ENCODE measurements at regions not wholly inside any gene's neighbourhood (a gene's known extent, or its start where the extent isn't known, plus 50 kb on each side); places are given as distances from the start of the nearest gene placed in this dataset.
"Not testable (repeated sequence)": the region's sequence is repeated elsewhere in the genome, so short reads cannot be mapped to it uniquely, and the experiment has no call there.

- Histone ChIP-seq H3K36me3 (ENCODE audit: insufficient read depth) (no peaks in the 10 kb centered on the region), H3K27ac (ENCODE audit: low read depth) (no peak overlapping the region), H3K79me2 (replicated peaks; ENCODE audit: insufficient read depth) (no peaks in the 10 kb centered on the region), H3K4me2 (no peak overlapping the region), H3K4me3 (no peak overlapping the region), H2AFZ (no peak overlapping the region), H3K27me3 (ENCODE audit: insufficient read depth) (no peaks in the 10 kb centered on the region), H3K4me1 (ENCODE audit: insufficient read depth) (peaks cover 3% of the 10 kb centered on the region; the same call in 1 of the 2 replicates), H3K9me2 (ENCODE audit: insufficient read depth) (0 out of 2 replicates have a peak, but pooled peaks cover 9% of the 10 kb centered on the region), H3F3A (replicated peaks; ENCODE audit: low read depth) (no peaks in the 10 kb centered on the region), H4K20me1 (replicated peaks; ENCODE audit: insufficient read depth) (no peaks in the 10 kb centered on the region)
- ATAC-seq, result no peak
- Mint-ChIP-seq H3K27me3 (ENCODE audit: insufficient read depth, low read depth, poor library complexity) (peaks cover 3% of the 10 kb centered on the region), H3K9me3 (peaks cover 16% of the 10 kb centered on the region), H3K4me3 (no peak overlapping the region), H3K27ac (no peak overlapping the region), H3K4me1 (peaks cover under 1% of the 10 kb centered on the region; the same call in 2 of the 3 replicates), H3K36me3 (ENCODE audit: low read depth) (peaks cover 10% of the 10 kb centered on the region; the same call in 2 of the 3 replicates)
- no peak for DNase-seq (ENCODE audit: low spot score)
- TF ChIP-seq STAT1 (IDR thresholded peaks at IDR 0.05; ENCODE audit: unreplicated experiment) (no peak), POLR2AphosphoS5 (IDR thresholded peaks at IDR 0.05; ENCODE audit: low read depth) (no peak), NANOG (IDR thresholded peaks at IDR 0.05; ENCODE audit: borderline replicate concordance) (no peak), CTCF (conservative IDR thresholded peaks at IDR 0.05; ENCODE audit: low read depth in 2 of 2) (no peak), JUNB (IDR thresholded peaks at IDR 0.05; ENCODE audit: unreplicated experiment) (no peak), ZNF331 (CRISPR knock-in tag; IDR thresholded peaks at IDR 0.05; ENCODE audit: low read depth) (no peak)
These were observed 91.8 kb downstream of the BAMBI start for GRCh38 chr10:28769091-28769604.

GRCh38 chr10:28771580-28772090, 94.3 kb downstream of the BAMBI start:
- not testable (repeated sequence) for H3K79me2 ChIP-seq (replicated peaks; ENCODE audit: insufficient read depth); H3K27ac ChIP-seq (ENCODE audit: low read depth); H3K4me1 Mint-ChIP-seq; H3K27me3 Mint-ChIP-seq (ENCODE audit: insufficient read depth, low read depth, poor library complexity); H3K4me3 ChIP-seq; H3K36me3 Mint-ChIP-seq (ENCODE audit: low read depth); DNase-seq (ENCODE audit: low spot score); H3K4me2 ChIP-seq; ATAC-seq; H2AFZ ChIP-seq; H3K9me2 ChIP-seq (ENCODE audit: insufficient read depth); H4K20me1 ChIP-seq (replicated peaks; ENCODE audit: insufficient read depth); H3K36me3 ChIP-seq (ENCODE audit: insufficient read depth); H3K4me3 Mint-ChIP-seq; H3K4me1 ChIP-seq (ENCODE audit: insufficient read depth); H3K27ac Mint-ChIP-seq; H3F3A ChIP-seq (replicated peaks; ENCODE audit: low read depth); H3K27me3 ChIP-seq (ENCODE audit: insufficient read depth)
- H3K9me3 Mint-ChIP-seq, result peaks cover 16% of the 10 kb centered on the region

GRCh38 chr10:28774051-28774995, 97.0 kb downstream of the BAMBI start:
- no peak for ATAC-seq
- Histone ChIP-seq H4K20me1 (replicated peaks; ENCODE audit: insufficient read depth) (no peaks in the 10 kb centered on the region), H3K9me2 (ENCODE audit: insufficient read depth) (no peaks in the 10 kb centered on the region), H3K27me3 (ENCODE audit: insufficient read depth) (no peaks in the 10 kb centered on the region), H3K4me2 (no peak overlapping the region), H3K36me3 (ENCODE audit: insufficient read depth) (no peaks in the 10 kb centered on the region), H3K4me1 (ENCODE audit: insufficient read depth) (no peaks in the 10 kb centered on the region), H3K4me3 (no peak overlapping the region), H2AFZ (no peak overlapping the region), H3K27ac (ENCODE audit: low read depth) (no peak overlapping the region), H3K79me2 (replicated peaks; ENCODE audit: insufficient read depth) (no peaks in the 10 kb centered on the region), H3F3A (replicated peaks; ENCODE audit: low read depth) (no peaks in the 10 kb centered on the region)
- H3K27ac Mint-ChIP-seq, result no peak overlapping the region
- no peak overlapping the region for H3K4me3 Mint-ChIP-seq
- peaks cover 10% of the 10 kb centered on the region; the same call in 2 of the 3 replicates for H3K36me3 Mint-ChIP-seq (ENCODE audit: low read depth)
- peaks cover 16% of the 10 kb centered on the region for H3K9me3 Mint-ChIP-seq
- TF ChIP-seq CTCF (conservative IDR thresholded peaks at IDR 0.05; ENCODE audit: low read depth in 2 of 2), result no peak
- no peak for TF ChIP-seq EZH2phosphoT487 (IDR thresholded peaks at IDR 0.05; ENCODE audit: unreplicated experiment)
- no peak for TF ChIP-seq EZH2 (IDR thresholded peaks at IDR 0.05; ENCODE audit: low read depth, unreplicated experiment)
- no peak for TF ChIP-seq NANOG (IDR thresholded peaks at IDR 0.05; ENCODE audit: borderline replicate concordance)
- TF ChIP-seq STAT1 (IDR thresholded peaks at IDR 0.05; ENCODE audit: unreplicated experiment), result no peak
- TF ChIP-seq ZNF331 (CRISPR knock-in tag; IDR thresholded peaks at IDR 0.05; ENCODE audit: low read depth), result no peak
- TF ChIP-seq CREB1 (CRISPR knock-in tag; IDR thresholded peaks at IDR 0.05; ENCODE audit: low read depth), result no peak
- TF ChIP-seq JUNB (IDR thresholded peaks at IDR 0.05; ENCODE audit: unreplicated experiment), result no peak
- no peak for TF ChIP-seq ZNF114 (CRISPR knock-in tag; IDR thresholded peaks at IDR 0.05)
- no peak for TF ChIP-seq POLR2AphosphoS5 (IDR thresholded peaks at IDR 0.05; ENCODE audit: low read depth)
- no peak for DNase-seq (ENCODE audit: low spot score)
- H3K27me3 Mint-ChIP-seq (ENCODE audit: insufficient read depth, low read depth, poor library complexity), result peaks cover 2% of the 10 kb centered on the region
- no peaks in the 10 kb centered on the region for H3K4me1 Mint-ChIP-seq

Data from GM23338 (cell line).